Activated T-cell treated with anti-CD3 and anti-CD28 coated beads, Interleukin-2, amount 50 U/mL, for 4 hours (primary cell): ENCODE measurements at regions not wholly inside any gene's neighbourhood (a gene's known extent, or its start where the extent isn't known, plus 50 kb on each side); places are given as distances from the start of the nearest gene placed in this dataset.
"Not testable (repeated sequence)": the region's sequence is repeated elsewhere in the genome, so short reads cannot be mapped to it uniquely, and the experiment has no call there.

Experiments
- ATAC-seq, 2 donors: fragments of 200-7000 bp; cut with Tn5 transposase; one replicate each; pipeline ENCODE4 v1.10.0; 2021
- DNase-seq: peaks from one replicate; pipeline ENCODE4 v3.0.0-alpha.2; 2020
- H3K27me3 Mint-ChIP-seq: one replicate; pipeline ENCODE4 v1.8.0; 2021; ENCODE audit warnings: low read depth, mixed read lengths
- H3K36me3 Mint-ChIP-seq: one replicate; pipeline ENCODE4 v1.8.0; 2022; ENCODE audit warnings: mixed read lengths; ENCODE audit not compliant: insufficient read depth
- H3K4me1 Mint-ChIP-seq: one replicate; pipeline ENCODE4 v1.8.0; 2021; ENCODE audit warnings: low read depth, mixed read lengths
- H3K4me3 Mint-ChIP-seq: one replicate; pipeline ENCODE4 v1.8.0; 2021; ENCODE audit warnings: mild to moderate bottlenecking, moderate library complexity, mixed read lengths
- H3K9me3 Mint-ChIP-seq: one replicate; pipeline ENCODE4 v1.8.0; 2021; ENCODE audit warnings: mixed read lengths

DNA sequence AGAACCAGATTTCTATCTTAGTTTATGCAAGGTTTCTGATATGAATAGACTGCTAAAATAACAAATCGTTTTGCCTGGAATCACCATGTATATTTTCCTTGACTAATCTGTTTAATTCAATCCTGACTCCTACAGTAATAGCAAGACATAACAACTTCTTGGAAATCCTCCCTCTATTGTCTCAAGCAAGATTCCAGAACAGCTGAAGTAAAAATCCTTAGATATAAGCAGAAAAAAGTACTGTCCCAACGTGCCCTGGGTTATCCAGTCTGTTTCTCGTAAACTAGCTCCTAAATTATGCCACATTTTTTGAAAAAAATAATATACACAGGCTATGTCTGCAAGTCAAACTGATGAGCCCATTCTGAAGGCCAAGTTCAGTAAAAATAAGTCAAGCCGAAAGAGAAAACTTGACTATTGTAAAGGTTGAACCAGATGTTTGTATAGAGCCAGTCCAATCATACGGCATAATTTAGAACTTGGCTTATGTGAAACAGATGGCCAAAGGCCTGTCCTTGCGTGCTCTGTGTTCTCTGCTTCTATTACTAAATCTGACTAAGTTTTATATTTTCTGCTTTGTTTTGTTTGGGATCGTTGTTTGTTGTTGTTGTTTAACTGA lies 341.6 kb upstream of the NRSN1 start:
- Mint-ChIP-seq H3K4me3 (no peak overlapping the region), H3K27me3 (no peaks in the 10 kb centered on the region), H3K4me1 (no peaks in the 10 kb centered on the region), H3K36me3 (no peaks in the 10 kb centered on the region), H3K9me3 (peaks cover 4% of the 10 kb centered on the region)
- ATAC-seq: no peak
- no peak for DNase-seq

DNA sequence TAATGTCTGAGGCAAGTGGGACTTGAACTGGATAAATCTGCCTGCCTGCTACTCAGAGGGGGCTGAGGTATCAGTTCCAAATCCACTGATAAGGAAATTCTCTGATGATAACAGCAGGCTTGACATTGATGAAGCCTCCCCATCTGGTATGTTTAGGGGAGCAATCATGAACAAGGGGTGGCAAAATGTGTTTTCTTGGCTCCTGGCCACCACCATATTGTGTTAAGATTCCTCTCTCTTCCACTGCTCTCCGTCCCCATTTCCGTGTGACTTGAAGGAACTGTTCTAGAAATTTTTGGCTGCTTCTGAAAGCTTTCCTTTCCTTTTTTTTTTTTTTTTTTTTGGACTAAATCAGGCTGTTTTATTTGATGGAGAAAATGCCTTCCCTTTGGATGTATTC lies 335.3 kb upstream of the NRSN1 start:
- H3K9me3 Mint-ChIP-seq: peaks cover 3% of the 10 kb centered on the region
- no peaks in the 10 kb centered on the region for H3K4me1 Mint-ChIP-seq
- ATAC-seq: no peak

DNA sequence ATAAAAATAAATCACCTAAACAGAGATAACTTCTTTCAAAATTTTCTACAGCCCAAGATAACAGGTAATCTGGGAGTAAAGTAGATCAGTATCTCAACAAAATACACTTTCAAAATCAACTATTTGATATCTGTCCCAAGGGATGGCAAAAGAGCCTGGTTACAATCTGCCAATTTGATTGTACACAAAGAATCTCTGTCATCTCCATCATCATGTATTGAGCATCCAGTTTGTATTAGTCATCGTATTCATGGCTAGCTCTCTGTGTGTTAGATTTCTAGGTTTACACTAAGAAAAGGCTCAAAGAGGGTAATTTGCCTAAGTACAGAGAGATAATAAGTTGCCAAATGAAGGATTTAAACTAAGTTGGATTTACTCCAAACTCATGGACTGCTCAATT lies 329.0 kb upstream of the NRSN1 start:
- Mint-ChIP-seq H3K36me3 (no peaks in the 10 kb centered on the region), H3K27me3 (no peaks in the 10 kb centered on the region), H3K4me1 (no peaks in the 10 kb centered on the region), H3K9me3 (peaks cover 3% of the 10 kb centered on the region), H3K4me3 (no peak overlapping the region)
- no peak for DNase-seq
- ATAC-seq: no peak

More for the DNA sequence above, 335.3 kb upstream of the NRSN1 start:
- DNase-seq: no peak
- no peak overlapping the region for H3K4me3 Mint-ChIP-seq
- H3K36me3 Mint-ChIP-seq: no peaks in the 10 kb centered on the region
- H3K27me3 Mint-ChIP-seq: no peaks in the 10 kb centered on the region

DNA sequence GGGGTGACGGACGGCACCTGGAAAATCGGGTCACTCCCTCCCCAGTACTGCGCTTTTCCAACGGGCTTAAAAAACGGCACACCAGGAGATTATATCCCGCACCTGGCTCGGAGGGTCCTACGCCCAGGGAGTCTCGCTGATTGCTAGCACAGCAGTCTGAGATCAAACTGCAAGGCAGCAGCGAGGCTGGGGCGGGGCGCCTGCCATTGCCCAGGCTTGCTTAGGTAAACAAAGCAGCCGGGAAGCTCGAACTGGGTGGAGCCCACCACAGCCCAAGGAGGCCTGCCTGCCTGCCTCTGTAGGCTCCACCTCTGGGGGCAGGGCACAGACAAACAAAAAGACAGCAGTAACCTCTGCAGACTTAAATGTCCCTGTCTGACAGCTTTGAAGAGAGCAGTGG lies 321.7 kb upstream of the NRSN1 start:
- not testable (repeated sequence) for H3K36me3 Mint-ChIP-seq, H3K9me3 Mint-ChIP-seq, H3K4me1 Mint-ChIP-seq, ATAC-seq, DNase-seq, H3K4me3 Mint-ChIP-seq, H3K27me3 Mint-ChIP-seq

DNA sequence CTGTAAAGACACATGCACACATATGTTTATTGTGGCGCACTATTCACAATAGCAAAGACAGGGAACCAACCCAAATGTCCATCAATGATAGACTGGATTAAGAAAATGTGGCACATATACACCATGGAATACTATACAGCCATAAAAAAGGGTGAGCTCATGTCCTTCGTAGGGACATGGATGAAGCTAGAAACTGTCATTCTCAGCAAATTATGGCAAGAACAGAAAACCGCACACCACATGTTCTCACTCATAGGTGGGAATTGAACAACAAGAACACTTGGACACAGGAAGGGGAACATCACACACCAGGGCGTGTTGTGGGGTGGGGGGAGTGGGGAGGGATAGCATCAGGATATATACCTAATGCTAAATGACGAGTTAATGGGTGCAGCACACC lies 304.9 kb upstream of the NRSN1 start:
- H3K36me3 Mint-ChIP-seq, H3K27me3 Mint-ChIP-seq, ATAC-seq, DNase-seq, H3K4me3 Mint-ChIP-seq, H3K9me3 Mint-ChIP-seq, H3K4me1 Mint-ChIP-seq: not testable (repeated sequence)

DNA sequence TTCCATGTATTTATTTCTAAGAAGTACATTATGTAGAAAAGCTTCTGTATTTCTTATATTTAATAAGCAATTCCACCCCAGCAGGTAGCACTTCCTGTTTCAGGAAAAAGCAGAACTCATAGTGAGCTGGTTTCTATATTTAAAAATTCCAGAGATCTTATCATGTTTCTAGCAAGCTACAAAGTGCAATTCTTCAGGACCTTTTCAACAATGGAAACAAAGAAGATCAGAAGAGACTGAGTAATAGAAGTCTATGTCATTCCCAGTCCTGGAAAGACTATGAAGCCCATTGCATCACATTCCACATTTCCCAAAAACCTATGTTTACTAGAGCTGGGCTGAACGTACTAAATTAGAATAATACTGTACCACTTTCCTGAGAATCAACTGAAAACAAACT lies 302.6 kb upstream of the NRSN1 start:
- H3K4me3 Mint-ChIP-seq: no peak overlapping the region
- no peak for DNase-seq
- no peaks in the 10 kb centered on the region for H3K4me1 Mint-ChIP-seq
- no peaks in the 10 kb centered on the region for H3K27me3 Mint-ChIP-seq
- ATAC-seq: no peak
- H3K9me3 Mint-ChIP-seq: no peaks in the 10 kb centered on the region
- H3K36me3 Mint-ChIP-seq: no peaks in the 10 kb centered on the region

DNA sequence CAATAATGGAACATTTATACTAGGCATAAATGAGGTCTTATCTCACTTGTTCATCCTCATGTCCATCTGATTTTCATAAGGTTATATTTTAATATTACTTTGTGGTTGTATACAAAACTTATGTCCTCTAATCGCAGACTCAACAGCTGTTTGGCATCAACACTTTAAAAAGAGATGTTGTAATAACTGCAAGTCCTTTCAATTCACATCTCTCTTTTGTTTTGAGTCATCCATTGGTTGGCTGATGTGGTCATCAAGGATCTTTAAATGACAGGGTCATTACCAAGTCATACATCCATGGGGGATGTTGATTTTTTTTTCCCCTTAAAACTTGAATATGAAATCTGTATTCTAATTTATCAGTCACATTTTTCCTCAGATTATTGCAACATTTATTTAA lies 299.4 kb upstream of the NRSN1 start:
- DNase-seq (no peak), ATAC-seq (no peak)
- Mint-ChIP-seq H3K4me1 (no peaks in the 10 kb centered on the region), H3K4me3 (no peak overlapping the region), H3K36me3 (no peaks in the 10 kb centered on the region), H3K27me3 (no peaks in the 10 kb centered on the region), H3K9me3 (peaks cover 9% of the 10 kb centered on the region)

DNA sequence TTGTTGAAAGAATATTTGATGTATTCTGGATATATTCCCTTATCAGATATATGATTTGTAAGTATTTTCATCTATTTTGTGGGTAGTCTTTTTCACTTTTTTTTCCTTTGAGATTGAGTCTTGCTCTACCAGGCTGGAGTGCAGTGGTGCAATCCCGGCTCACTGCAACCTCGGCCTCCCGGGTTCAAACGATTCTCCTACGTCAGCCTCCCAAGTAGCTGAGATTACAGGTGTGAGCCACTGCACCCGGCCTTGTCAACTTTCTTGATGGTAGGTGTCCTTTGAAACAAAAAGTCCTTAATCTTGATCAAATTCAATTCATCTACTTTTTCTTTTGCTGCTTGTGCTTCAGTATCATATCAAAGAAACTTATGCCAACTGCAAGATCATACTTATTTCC lies 297.2 kb upstream of the NRSN1 start:
- Mint-ChIP-seq H3K36me3 (no peaks in the 10 kb centered on the region), H3K4me1 (no peaks in the 10 kb centered on the region), H3K4me3 (no peak overlapping the region), H3K9me3 (peaks cover 13% of the 10 kb centered on the region), H3K27me3 (no peaks in the 10 kb centered on the region)
- ATAC-seq (no peak), DNase-seq (no peak)

DNA sequence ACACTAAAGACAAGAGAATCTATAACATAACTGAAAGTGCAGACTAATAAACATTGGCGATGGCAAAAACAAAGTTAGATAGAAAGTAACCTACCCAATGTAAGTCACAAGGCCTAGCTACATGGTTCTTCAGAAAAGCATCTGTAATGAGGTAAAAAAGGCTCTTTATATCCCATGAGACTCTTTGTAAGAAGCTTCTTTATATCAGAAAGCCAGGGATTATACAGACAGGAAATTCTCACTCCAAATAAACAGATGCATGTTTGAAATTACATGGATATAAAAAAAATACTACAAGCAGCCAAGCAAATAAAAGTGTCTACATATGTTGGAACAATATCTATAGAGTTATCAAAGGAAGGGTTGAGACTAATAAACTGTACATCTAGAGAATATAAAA lies 284.9 kb upstream of the NRSN1 start:
- no peaks in the 10 kb centered on the region for H3K36me3 Mint-ChIP-seq
- H3K9me3 Mint-ChIP-seq: peaks cover 2% of the 10 kb centered on the region
- H3K4me1 Mint-ChIP-seq: no peaks in the 10 kb centered on the region
- H3K4me3 Mint-ChIP-seq: no peak overlapping the region
- no peak for DNase-seq
- ATAC-seq: no peak
- H3K27me3 Mint-ChIP-seq: no peaks in the 10 kb centered on the region

DNA sequence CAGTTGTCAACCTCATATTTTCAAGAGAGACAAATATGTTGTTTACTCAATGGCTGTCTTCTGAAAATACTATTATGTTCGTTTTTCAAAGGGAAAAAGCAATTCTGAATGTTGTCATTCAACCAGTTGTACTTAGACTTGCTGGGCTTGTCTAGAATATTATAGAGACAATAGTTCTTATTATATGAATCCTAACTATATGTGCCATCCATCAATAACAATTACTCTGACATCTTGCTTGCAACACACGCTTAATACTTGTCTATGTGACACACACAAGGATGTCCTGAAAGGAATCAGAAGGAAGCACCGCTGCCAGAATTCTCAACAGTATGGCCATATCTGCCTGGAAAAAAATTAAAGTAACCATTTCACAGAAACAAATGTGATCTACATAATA lies 283.3 kb upstream of the NRSN1 start:
- no peaks in the 10 kb centered on the region for H3K27me3 Mint-ChIP-seq
- ATAC-seq (no peak), DNase-seq (no peak)
- H3K9me3 Mint-ChIP-seq: peaks cover 4% of the 10 kb centered on the region
- H3K4me3 Mint-ChIP-seq: no peak overlapping the region
- no peaks in the 10 kb centered on the region for H3K4me1 Mint-ChIP-seq
- H3K36me3 Mint-ChIP-seq: no peaks in the 10 kb centered on the region

DNA sequence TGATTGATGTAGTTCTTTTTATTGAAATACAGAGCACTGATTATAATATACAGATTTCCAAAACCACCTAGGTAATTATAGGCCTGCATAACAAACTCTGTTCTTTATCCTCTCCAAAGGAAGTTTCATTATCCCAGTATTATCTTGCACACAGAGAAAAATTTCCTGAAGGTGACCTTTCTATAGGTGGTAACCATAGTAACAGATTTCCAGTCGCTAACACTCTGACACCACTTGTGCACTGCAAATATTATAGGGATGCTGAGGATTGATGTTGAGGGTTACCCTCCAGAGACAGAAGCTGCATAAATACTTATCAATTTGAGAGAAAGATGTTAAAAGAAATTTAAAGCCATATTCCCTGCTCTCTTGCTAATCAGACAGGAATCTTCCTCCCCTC lies 274.5 kb upstream of the NRSN1 start:
- ATAC-seq (no peak), DNase-seq (no peak)
- H3K9me3 Mint-ChIP-seq: no peaks in the 10 kb centered on the region
- H3K4me3 Mint-ChIP-seq: no peak overlapping the region
- no peaks in the 10 kb centered on the region for H3K36me3 Mint-ChIP-seq
- no peaks in the 10 kb centered on the region for H3K27me3 Mint-ChIP-seq
- no peaks in the 10 kb centered on the region for H3K4me1 Mint-ChIP-seq

DNA sequence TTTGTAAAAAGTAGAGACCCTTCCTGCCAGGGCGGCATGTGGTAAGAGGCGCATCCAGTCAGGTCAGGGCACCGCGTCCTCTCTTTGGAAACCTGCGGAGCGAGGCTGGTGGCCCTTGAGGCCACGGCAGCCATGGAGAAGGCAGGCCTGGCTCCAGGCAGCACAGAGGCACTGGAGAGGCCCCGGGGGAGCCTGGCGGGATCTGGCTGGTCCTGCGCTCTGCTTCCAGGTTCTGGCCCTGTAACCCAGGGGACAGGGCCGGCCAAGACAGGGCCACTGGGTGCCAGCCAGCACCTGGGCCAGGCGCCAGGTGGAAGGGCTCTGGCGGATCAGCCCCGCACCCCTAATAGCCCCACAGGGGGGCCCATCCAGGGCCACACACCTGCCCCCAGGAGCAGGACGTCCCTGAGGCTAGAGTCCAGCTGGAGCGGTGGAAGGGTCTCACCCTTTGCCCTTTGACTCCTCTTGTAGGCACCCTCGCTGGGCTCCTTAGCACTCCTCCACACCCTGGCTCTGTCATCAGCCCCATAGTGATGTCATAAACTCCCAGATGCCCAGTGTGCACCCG lies 272.4 kb upstream of the NRSN1 start:
- peaks cover 16% of the 10 kb centered on the region for H3K9me3 Mint-ChIP-seq
- H3K27me3 Mint-ChIP-seq, H3K4me1 Mint-ChIP-seq, H3K36me3 Mint-ChIP-seq, H3K4me3 Mint-ChIP-seq, ATAC-seq, DNase-seq: not testable (repeated sequence)

DNA sequence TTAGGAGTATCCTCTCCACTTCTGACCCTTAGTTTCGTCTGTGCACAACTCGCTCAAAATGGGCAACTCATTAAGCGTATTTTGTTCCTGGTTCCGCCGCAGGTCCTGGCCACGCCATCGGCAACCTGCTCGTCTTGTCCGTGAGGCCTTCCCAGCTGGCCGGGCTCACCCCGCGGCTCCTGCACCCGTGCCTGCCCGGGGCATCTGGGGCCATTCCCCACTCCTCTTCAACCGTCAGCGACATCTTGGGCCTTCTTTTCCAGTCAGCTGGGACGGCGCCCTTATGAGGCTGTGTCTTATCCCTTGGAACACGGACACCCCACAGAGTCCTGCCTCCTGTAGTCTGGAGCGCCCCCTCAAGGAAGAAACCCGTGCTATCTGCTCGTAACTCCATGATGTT lies 271.9 kb upstream of the NRSN1 start:
- peaks cover 16% of the 10 kb centered on the region for H3K9me3 Mint-ChIP-seq
- not testable (repeated sequence) for H3K36me3 Mint-ChIP-seq, H3K27me3 Mint-ChIP-seq, ATAC-seq, H3K4me3 Mint-ChIP-seq, DNase-seq, H3K4me1 Mint-ChIP-seq

DNA sequence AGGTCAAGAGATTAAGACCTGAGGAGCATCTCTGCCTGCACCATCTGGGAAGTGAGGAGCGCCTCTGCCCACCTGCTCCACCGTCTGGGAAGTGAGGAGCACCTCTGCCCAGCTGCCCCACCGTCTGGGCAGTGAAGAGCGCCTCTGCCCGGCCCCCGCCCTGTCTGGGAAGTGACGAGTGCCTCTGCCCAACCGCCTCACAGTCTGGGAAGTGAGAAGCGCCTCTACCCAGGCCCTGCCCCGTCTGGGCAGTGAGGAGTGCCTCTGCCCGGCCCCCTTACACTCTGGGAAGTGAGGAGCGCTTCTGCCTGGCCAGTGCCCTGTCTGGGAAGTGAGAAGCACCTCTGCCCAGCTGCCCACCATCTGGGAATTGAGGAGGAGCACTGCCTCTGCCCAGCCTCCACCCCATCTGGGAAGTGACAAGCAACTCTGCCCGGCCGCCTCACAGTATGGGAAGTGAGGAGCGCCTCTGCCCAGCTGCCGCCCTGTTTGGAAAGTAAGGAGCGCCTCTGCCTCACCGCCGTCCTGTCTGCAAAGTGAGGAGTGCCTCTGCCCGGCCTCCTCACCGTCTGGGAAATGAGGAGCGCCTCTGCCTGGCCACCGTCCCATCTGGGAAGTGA lies 270.4 kb upstream of the NRSN1 start:
- H3K36me3 Mint-ChIP-seq: no peaks in the 10 kb centered on the region
- H3K27me3 Mint-ChIP-seq: no peaks in the 10 kb centered on the region
- H3K4me3 Mint-ChIP-seq: no peak overlapping the region
- H3K4me1 Mint-ChIP-seq: no peaks in the 10 kb centered on the region
- H3K9me3 Mint-ChIP-seq: peaks cover 19% of the 10 kb centered on the region
- no peak for ATAC-seq
- DNase-seq: no peak

DNA sequence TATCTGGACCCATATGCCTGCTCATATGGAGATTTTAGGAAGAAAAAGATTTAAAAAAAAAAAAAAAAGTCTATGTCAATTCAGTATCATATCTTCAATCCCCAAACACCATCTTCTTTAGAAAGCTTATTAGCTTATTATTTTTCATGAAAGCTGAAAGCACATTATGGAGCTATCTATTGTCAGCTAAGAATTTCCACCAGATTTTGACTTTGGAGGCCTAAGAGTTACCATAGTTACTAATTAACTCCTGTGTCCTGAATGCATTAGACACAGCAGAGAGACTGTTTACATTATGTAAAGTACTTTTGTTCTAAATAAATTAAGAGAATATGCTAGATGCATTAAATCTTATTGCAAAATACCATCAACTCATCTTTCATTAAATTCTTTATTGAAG lies 255.5 kb upstream of the NRSN1 start:
- H3K36me3 Mint-ChIP-seq: no peaks in the 10 kb centered on the region
- no peak for ATAC-seq
- H3K9me3 Mint-ChIP-seq: no peaks in the 10 kb centered on the region
- no peaks in the 10 kb centered on the region for H3K27me3 Mint-ChIP-seq
- DNase-seq: no peak
- no peaks in the 10 kb centered on the region for H3K4me1 Mint-ChIP-seq
- H3K4me3 Mint-ChIP-seq: no peak overlapping the region
